Adrenal gland (tissue), 5 donors: ENCODE measurements at regions not wholly inside any gene's neighbourhood (a gene's known extent, or its start where the extent isn't known, plus 50 kb on each side); places are given as distances from the start of the nearest gene placed in this dataset.

Experiments
- POLR2A ChIP-seq, 2 donors: fragments of 450-650 bp; IDR thresholded peaks; one replicate each; pipeline ENCODE4 v1.6.1; 2017; ENCODE audit warnings: antibody characterized with exemption in 2 of 2, mild to moderate bottlenecking in 2 of 2, moderate library complexity in 1 of 2
- TF ChIP-seq, protein P1 (sequence below), 6 experiments: fragments of 450-650 bp in 4 of 6; fragments of 200-600 bp in 2 of 6; sonication (generic) in 1 of 6; IDR thresholded peaks; 1 replicate in 5 of 6; 2 replicates in 1 of 6; pipeline versions ENCODE4 v1.5.1 to v1.8.0; 2016 to 2021; ENCODE audit warnings: antibody characterized with exemption in 6 of 6, mild to moderate bottlenecking in 2 of 6, moderate library complexity in 1 of 6
- donor health status: DM: no; HTN: no; CAD: no.

DNA sequence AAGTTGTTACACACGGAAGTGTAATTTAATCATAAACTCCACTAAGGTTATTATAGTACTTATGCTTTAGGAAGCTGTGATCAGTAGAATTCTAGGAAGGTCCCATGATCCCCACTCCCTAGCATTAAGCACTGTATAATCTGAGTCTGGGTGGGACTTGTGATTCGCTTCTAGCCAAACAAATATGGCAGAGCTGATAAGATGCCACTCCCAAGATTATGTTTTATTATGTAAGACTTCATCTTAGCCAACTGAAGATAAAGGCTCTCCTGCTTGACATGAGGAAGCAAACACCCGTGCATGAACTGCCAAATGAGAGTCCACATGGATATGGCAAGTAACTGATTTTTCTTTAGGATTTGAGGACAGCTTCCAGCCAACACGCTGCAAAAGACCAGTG is 186.4 kb upstream of the NDST3 start:
- TF ChIP-seq, protein P1, sequence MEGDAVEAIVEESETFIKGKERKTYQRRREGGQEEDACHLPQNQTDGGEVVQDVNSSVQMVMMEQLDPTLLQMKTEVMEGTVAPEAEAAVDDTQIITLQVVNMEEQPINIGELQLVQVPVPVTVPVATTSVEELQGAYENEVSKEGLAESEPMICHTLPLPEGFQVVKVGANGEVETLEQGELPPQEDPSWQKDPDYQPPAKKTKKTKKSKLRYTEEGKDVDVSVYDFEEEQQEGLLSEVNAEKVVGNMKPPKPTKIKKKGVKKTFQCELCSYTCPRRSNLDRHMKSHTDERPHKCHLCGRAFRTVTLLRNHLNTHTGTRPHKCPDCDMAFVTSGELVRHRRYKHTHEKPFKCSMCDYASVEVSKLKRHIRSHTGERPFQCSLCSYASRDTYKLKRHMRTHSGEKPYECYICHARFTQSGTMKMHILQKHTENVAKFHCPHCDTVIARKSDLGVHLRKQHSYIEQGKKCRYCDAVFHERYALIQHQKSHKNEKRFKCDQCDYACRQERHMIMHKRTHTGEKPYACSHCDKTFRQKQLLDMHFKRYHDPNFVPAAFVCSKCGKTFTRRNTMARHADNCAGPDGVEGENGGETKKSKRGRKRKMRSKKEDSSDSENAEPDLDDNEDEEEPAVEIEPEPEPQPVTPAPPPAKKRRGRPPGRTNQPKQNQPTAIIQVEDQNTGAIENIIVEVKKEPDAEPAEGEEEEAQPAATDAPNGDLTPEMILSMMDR (IDR thresholded peaks at IDR 0.05) = no peak
- TF ChIP-seq POLR2A (IDR thresholded peaks at IDR 0.05) = no peak
